GM23338 (cell line): ENCODE measurements at regions not wholly inside any gene's neighbourhood (a gene's known extent, or its start where the extent isn't known, plus 50 kb on each side); places are given as distances from the start of the nearest gene placed in this dataset.

Experiments used
- ATAC-seq: fragments of 200-7000 bp; cut with Tn5 transposase; 3 replicates; pipeline ENCODE4 v1.9.1; 2020
- DNase-seq: peaks from one replicate; pipeline ENCODE4 v3.0.0-alpha.2; 2015; ENCODE audit warnings: low spot score
- H2AFZ ChIP-seq: fragments of 200-600 bp; sonication (generic); 2 replicates; pipeline ENCODE4 v1.8.0; 2016; ENCODE audit warnings: antibody characterized with exemption, mild to moderate bottlenecking, moderate library complexity
- H3F3A ChIP-seq: fragments of 200-600 bp; sonication (generic); replicated peaks from 2 replicates; pipeline ENCODE4 v1.8.0; 2017; ENCODE audit warnings: antibody characterized with exemption, mixed run types, low read depth
- H3K27ac ChIP-seq: fragments of 200-600 bp; sonication (generic); 2 replicates; pipeline ENCODE4 v1.6.1; 2016; ENCODE audit warnings: low read depth
- H3K27me3 ChIP-seq: fragments of 200-600 bp; sonication (generic); 2 replicates; pipeline ENCODE4 v1.8.0; 2016; ENCODE audit warnings: mild to moderate bottlenecking, mixed run types, moderate library complexity; ENCODE audit not compliant: insufficient read depth
- H3K36me3 ChIP-seq: fragments of 200-600 bp; sonication (generic); 2 replicates; pipeline ENCODE4 v1.8.0; 2016; ENCODE audit warnings: mild to moderate bottlenecking; ENCODE audit not compliant: insufficient read depth
- H3K4me1 ChIP-seq: fragments of 200-600 bp; sonication (generic); 2 replicates; pipeline ENCODE4 v1.8.0; 2016; ENCODE audit warnings: mild to moderate bottlenecking, moderate library complexity; ENCODE audit not compliant: insufficient read depth
- H3K4me2 ChIP-seq: fragments of 200-600 bp; sonication (generic); 2 replicates; pipeline ENCODE4 v1.7.1; 2017; ENCODE audit warnings: mixed run types
- H3K4me3 ChIP-seq: fragments of 200-600 bp; sonication (generic); 2 replicates; pipeline ENCODE4 v1.6.1; 2016; ENCODE audit warnings: mixed run types
- H3K79me2 ChIP-seq: fragments of 200-600 bp; sonication (generic); replicated peaks from 2 replicates; pipeline ENCODE4 v1.8.0; 2017; ENCODE audit warnings: mild to moderate bottlenecking; ENCODE audit not compliant: insufficient read depth
- H3K9me2 ChIP-seq: fragments of 200-600 bp; sonication (generic); 2 replicates; pipeline ENCODE4 v1.8.0; 2017; ENCODE audit not compliant: insufficient read depth
- H4K20me1 ChIP-seq: fragments of 200-600 bp; sonication (generic); replicated peaks from 2 replicates; pipeline ENCODE4 v1.8.0; 2017; ENCODE audit warnings: mild to moderate bottlenecking; ENCODE audit not compliant: insufficient read depth
- H3K27ac Mint-ChIP-seq: 2 replicates; pipeline ENCODE4 v1.8.0; 2020; ENCODE audit warnings: inconsistent platforms, mild to moderate bottlenecking, moderate library complexity, mixed read lengths
- H3K27me3 Mint-ChIP-seq: 3 replicates; pipeline ENCODE4 v1.8.0; 2022; ENCODE audit warnings: low read depth, mild to moderate bottlenecking, moderate library complexity, mixed read lengths, inconsistent platforms; ENCODE audit not compliant: insufficient read depth, poor library complexity
- H3K36me3 Mint-ChIP-seq: 3 replicates; pipeline ENCODE4 v1.8.0; 2021; ENCODE audit warnings: low read depth, mild to moderate bottlenecking, inconsistent platforms, moderate library complexity, mixed read lengths
- H3K4me1 Mint-ChIP-seq: 3 replicates; pipeline ENCODE4 v1.8.0; 2020; ENCODE audit warnings: mild to moderate bottlenecking, inconsistent platforms, mixed read lengths
- H3K4me3 Mint-ChIP-seq: 3 replicates; pipeline ENCODE4 v1.8.0; 2021; ENCODE audit warnings: moderate library complexity, mild to moderate bottlenecking, inconsistent platforms, mixed read lengths
- H3K9me3 Mint-ChIP-seq: 3 replicates; pipeline ENCODE4 v1.8.0; 2020; ENCODE audit warnings: moderate library complexity, mild to moderate bottlenecking, inconsistent platforms, mixed read lengths
- CREB1 ChIP-seq: fragments of 250-450 bp; sonication (Bioruptor Pico); IDR thresholded peaks from 2 replicates; pipeline ENCODE4 v1.5.0; 2020; ENCODE audit warnings: low read depth, mild to moderate bottlenecking, moderate library complexity
- EZH2 ChIP-seq: fragments of 200-600 bp; sonication (generic); IDR thresholded peaks from one replicate; pipeline ENCODE4 v1.8.0; 2017; ENCODE audit warnings: antibody characterized with exemption, mild to moderate bottlenecking, low read depth; ENCODE audit not compliant: unreplicated experiment
- EZH2phosphoT487 ChIP-seq: fragments of 200-600 bp; sonication (generic); IDR thresholded peaks from one replicate; pipeline ENCODE4 v1.8.1; 2018; ENCODE audit warnings: antibody characterized with exemption; ENCODE audit not compliant: unreplicated experiment
- JUNB ChIP-seq: IDR thresholded peaks from one replicate; pipeline ENCODE4 v1.6.1; 2016; ENCODE audit warnings: antibody characterized with exemption; ENCODE audit not compliant: unreplicated experiment
- NANOG ChIP-seq: IDR thresholded peaks from 2 replicates; pipeline ENCODE4 v1.6.1; 2016; ENCODE audit warnings: antibody characterized with exemption, borderline replicate concordance
- POLR2AphosphoS5 ChIP-seq: IDR thresholded peaks from 2 replicates; pipeline ENCODE4 v1.6.1; 2016; ENCODE audit warnings: antibody characterized with exemption, low read depth
- REST ChIP-seq: IDR thresholded peaks from one replicate; pipeline ENCODE4 v1.6.1; 2018; ENCODE audit warnings: antibody characterized with exemption; ENCODE audit not compliant: unreplicated experiment
- STAT1 ChIP-seq: IDR thresholded peaks from one replicate; pipeline ENCODE4 v1.6.1; 2016; ENCODE audit warnings: antibody characterized with exemption; ENCODE audit not compliant: unreplicated experiment
- ZNF114 ChIP-seq: fragments of 250-450 bp; sonication (Bioruptor Pico); IDR thresholded peaks from 2 replicates; pipeline ENCODE4 v1.5.0; 2020; ENCODE audit warnings: mild to moderate bottlenecking, moderate library complexity
- ZNF331 ChIP-seq: fragments of 250-450 bp; sonication (Bioruptor Pico); IDR thresholded peaks from 2 replicates; pipeline ENCODE4 v1.5.0; 2020; ENCODE audit warnings: low read depth, mild to moderate bottlenecking, moderate library complexity
- ZNF462 ChIP-seq: fragments of 250-450 bp; sonication (Bioruptor Pico); IDR thresholded peaks from 2 replicates; pipeline ENCODE4 v1.5.0; 2020; ENCODE audit warnings: mild to moderate bottlenecking, moderate library complexity
- TF ChIP-seq, protein P1 (sequence below): IDR thresholded peaks from 2 replicates; pipeline ENCODE4 v1.6.1; 2016; ENCODE audit warnings: antibody characterized with exemption
- TF ChIP-seq, protein P2 (sequence below), 2 experiments: fragments of 200-600 bp in 1 of 2; sonication (generic) in 1 of 2; conservative IDR thresholded peaks; 2 replicates each; pipeline versions ENCODE4 v1.5.1 to v1.6.1; 2016 to 2017; ENCODE audit warnings: antibody characterized with exemption in 2 of 2, low read depth in 2 of 2, mild to moderate bottlenecking in 2 of 2, moderate library complexity in 1 of 2

DNA sequence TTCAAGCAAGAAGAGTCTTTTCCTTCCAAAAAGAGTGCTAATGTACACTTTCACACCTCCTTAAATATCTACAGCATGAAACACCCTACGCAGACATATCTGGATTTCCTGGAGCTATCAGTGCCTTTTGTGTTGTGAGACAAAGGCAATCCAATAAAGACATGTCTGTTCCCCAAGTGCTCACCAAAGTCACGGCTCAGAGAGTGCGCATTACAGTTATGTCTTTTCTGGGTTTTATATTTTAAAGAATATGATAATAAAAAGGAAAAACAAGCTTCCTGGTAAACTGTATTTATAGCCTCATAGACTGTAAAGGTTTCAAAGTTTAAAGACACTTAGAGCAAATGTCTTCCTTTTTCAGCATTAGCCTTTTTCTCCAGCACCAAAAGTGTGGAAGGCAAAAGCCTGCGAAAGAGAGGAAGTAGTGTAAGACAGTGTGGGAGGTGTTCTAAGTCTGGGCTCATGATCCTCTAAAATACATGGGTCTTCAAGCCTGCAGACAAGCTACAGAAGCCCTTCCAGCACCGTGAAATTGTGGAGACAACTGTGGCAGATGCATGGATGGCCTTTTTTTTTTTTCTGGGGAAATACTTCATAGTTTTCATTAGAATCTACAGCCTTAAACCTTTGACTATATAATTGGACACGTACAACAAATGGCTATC, 135.0 kb upstream of the SLC35B3 start:
- no peaks in the 10 kb centered on the region for H3K4me1 ChIP-seq
- H3K4me3 ChIP-seq = no peak overlapping the region
- H3K79me2 ChIP-seq = no peaks in the 10 kb centered on the region
- no peaks in the 10 kb centered on the region for H3K36me3 ChIP-seq
- H3K36me3 Mint-ChIP-seq = no peaks in the 10 kb centered on the region
- no peaks in the 10 kb centered on the region for H3K9me3 Mint-ChIP-seq
- DNase-seq (no peak), ATAC-seq (no peak)
- H3K4me2 ChIP-seq = no peak overlapping the region
- H3K27ac ChIP-seq = no peak overlapping the region
- no peak overlapping the region for H2AFZ ChIP-seq
- H3K27ac Mint-ChIP-seq = no peak overlapping the region
- no peak overlapping the region for H3K4me3 Mint-ChIP-seq
- H3F3A ChIP-seq = no peaks in the 10 kb centered on the region
- no peaks in the 10 kb centered on the region for H4K20me1 ChIP-seq
- no peaks in the 10 kb centered on the region for H3K9me2 ChIP-seq
- no peak for TF ChIP-seq NANOG
- TF ChIP-seq REST = no peak
- TF ChIP-seq, protein P1, sequence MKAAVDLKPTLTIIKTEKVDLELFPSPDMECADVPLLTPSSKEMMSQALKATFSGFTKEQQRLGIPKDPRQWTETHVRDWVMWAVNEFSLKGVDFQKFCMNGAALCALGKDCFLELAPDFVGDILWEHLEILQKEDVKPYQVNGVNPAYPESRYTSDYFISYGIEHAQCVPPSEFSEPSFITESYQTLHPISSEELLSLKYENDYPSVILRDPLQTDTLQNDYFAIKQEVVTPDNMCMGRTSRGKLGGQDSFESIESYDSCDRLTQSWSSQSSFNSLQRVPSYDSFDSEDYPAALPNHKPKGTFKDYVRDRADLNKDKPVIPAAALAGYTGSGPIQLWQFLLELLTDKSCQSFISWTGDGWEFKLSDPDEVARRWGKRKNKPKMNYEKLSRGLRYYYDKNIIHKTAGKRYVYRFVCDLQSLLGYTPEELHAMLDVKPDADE = no peak
- TF ChIP-seq EZH2 = no peak
- no peak for TF ChIP-seq EZH2phosphoT487
- no peak for TF ChIP-seq JUNB
- no peak for TF ChIP-seq ZNF331 (CRISPR knock-in tag)
- TF ChIP-seq, protein P2, sequence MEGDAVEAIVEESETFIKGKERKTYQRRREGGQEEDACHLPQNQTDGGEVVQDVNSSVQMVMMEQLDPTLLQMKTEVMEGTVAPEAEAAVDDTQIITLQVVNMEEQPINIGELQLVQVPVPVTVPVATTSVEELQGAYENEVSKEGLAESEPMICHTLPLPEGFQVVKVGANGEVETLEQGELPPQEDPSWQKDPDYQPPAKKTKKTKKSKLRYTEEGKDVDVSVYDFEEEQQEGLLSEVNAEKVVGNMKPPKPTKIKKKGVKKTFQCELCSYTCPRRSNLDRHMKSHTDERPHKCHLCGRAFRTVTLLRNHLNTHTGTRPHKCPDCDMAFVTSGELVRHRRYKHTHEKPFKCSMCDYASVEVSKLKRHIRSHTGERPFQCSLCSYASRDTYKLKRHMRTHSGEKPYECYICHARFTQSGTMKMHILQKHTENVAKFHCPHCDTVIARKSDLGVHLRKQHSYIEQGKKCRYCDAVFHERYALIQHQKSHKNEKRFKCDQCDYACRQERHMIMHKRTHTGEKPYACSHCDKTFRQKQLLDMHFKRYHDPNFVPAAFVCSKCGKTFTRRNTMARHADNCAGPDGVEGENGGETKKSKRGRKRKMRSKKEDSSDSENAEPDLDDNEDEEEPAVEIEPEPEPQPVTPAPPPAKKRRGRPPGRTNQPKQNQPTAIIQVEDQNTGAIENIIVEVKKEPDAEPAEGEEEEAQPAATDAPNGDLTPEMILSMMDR (conservative IDR thresholded peaks at IDR 0.05; ENCODE audit: low read depth in 2 of 2) = no peak
- no peak for TF ChIP-seq CREB1 (CRISPR knock-in tag)
- no peak for TF ChIP-seq ZNF114
- TF ChIP-seq ZNF462 = no peak
- no peak for TF ChIP-seq STAT1
- TF ChIP-seq POLR2AphosphoS5 = no peak
- no peaks in the 10 kb centered on the region for H3K27me3 ChIP-seq
- H3K4me1 Mint-ChIP-seq = no peaks in the 10 kb centered on the region
- H3K27me3 Mint-ChIP-seq = no peaks in the 10 kb centered on the region
